ENCODE measurements at regions not wholly inside any gene's neighbourhood (a gene's known extent, or its start where the extent isn't known, plus 50 kb on each side); places are given as distances from the start of the nearest gene placed in this dataset.

GRCh38 chr16:61270726-61271125, 765.5 kb downstream of the CDH8 start:
- TF ChIP-seq GATA2 (IDR thresholded peaks at IDR 0.05; ENCODE audit: low read depth, low read length), result no peak
- TF ChIP-seq GATA3 (IDR thresholded peaks at IDR 0.05; ENCODE audit: low read depth, low read length), result no peak

All from SH-SY5Y (cell line).